ENCODE measurements at regions not wholly inside any gene's neighbourhood (a gene's known extent, or its start where the extent isn't known, plus 50 kb on each side); places are given as distances from the start of the nearest gene placed in this dataset.

DNA sequence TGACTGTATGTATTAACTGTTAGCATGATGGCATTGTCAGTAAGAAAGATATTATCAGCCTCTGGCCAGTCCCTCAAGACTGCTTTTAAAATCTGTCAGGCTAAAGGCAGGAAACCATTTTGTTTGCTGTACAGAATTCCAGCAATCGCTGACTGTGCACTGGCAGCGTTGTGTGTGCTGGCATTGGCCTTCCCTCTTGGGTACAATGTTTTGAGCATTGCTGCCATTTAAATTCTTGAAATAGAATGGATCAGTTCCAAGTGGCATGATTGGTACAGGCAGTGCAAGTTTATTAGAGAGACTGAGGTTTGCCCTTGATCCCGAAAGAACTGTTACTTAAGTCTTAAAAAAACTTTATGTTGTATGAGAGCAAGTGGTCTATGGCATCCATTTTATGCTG is 788.7 kb downstream of the OTOL1 start:
- H3K27me3 ChIP-seq (ENCODE audit: insufficient read depth, low read length), result no peaks in the 10 kb centered on the region
- H3K27ac ChIP-seq (ENCODE audit: low read length), result no peak overlapping the region
- H3K4me1 ChIP-seq (ENCODE audit: insufficient read depth, low read length), result no peaks in the 10 kb centered on the region
- no peak overlapping the region for H3K4me3 ChIP-seq (ENCODE audit: low read length)
- H3K9me3 ChIP-seq (ENCODE audit: insufficient read depth, low read depth, low read length), result peaks cover 4% of the 10 kb centered on the region; the same call in 1 of the 2 replicates
- no peak overlapping the region for H3K9ac ChIP-seq (ENCODE audit: low read depth, low read length)
- H3K36me3 ChIP-seq (ENCODE audit: insufficient read depth, low read depth, low read length), result no peaks in the 10 kb centered on the region

DNA sequence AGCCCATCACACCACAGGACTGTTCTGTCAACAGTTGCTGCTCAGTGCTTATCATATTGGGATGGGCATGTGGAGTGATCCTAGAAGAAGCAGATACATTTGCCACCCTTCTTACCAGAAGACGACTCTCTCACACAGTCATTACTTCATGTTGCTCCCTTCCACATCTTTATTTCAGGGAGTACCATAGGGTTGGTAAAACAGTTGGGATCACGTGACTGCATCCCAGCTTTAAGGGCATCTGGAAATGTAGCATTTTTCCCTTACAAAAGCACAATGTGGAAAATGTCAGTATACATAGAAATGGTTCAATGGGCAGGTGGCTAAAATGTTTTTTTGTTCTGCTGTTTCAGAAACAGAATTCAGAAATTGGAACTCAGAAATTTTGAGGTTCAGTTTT is 791.0 kb downstream of the OTOL1 start:
- Histone ChIP-seq H3K27me3 (ENCODE audit: insufficient read depth, low read length) (no peaks in the 10 kb centered on the region), H3K4me3 (ENCODE audit: low read length) (no peak overlapping the region), H3K9me3 (ENCODE audit: insufficient read depth, low read depth, low read length) (no peaks in the 10 kb centered on the region), H3K4me1 (ENCODE audit: insufficient read depth, low read length) (no peaks in the 10 kb centered on the region), H3K36me3 (ENCODE audit: insufficient read depth, low read depth, low read length) (no peaks in the 10 kb centered on the region), H3K9ac (ENCODE audit: low read depth, low read length) (no peak overlapping the region), H3K27ac (ENCODE audit: low read length) (no peak overlapping the region)

DNA sequence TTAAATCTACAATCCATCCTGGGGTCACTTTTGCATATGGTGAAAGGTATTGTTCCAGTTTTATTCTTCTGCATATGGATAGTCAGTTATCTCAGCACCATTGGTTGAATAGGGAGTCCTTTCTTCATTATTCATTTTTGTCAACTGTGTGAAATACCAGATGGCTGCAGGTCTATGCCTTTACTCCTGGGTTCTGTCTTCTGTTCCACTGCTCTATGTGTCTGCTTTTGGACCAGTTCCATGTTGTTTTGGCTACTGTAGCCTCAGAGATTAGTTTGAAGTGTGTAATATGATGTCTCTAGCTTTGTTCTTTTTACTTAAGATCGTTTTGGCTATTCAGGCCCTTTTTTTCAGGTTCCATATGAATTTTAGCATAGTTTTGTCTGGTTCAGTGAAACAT is 795.8 kb downstream of the OTOL1 start:
- peaks cover 5% of the 10 kb centered on the region; the same call in 1 of the 2 replicates for H3K4me1 ChIP-seq (ENCODE audit: insufficient read depth, low read length)
- no peak overlapping the region for H3K9ac ChIP-seq (ENCODE audit: low read depth, low read length)
- H3K36me3 ChIP-seq (ENCODE audit: insufficient read depth, low read depth, low read length), result no peaks in the 10 kb centered on the region
- no peaks in the 10 kb centered on the region for H3K9me3 ChIP-seq (ENCODE audit: insufficient read depth, low read depth, low read length)
- no peak overlapping the region for H3K4me3 ChIP-seq (ENCODE audit: low read length)
- H3K27me3 ChIP-seq (ENCODE audit: insufficient read depth, low read length), result no peaks in the 10 kb centered on the region
- H3K27ac ChIP-seq (ENCODE audit: low read length), result no peak overlapping the region

DNA sequence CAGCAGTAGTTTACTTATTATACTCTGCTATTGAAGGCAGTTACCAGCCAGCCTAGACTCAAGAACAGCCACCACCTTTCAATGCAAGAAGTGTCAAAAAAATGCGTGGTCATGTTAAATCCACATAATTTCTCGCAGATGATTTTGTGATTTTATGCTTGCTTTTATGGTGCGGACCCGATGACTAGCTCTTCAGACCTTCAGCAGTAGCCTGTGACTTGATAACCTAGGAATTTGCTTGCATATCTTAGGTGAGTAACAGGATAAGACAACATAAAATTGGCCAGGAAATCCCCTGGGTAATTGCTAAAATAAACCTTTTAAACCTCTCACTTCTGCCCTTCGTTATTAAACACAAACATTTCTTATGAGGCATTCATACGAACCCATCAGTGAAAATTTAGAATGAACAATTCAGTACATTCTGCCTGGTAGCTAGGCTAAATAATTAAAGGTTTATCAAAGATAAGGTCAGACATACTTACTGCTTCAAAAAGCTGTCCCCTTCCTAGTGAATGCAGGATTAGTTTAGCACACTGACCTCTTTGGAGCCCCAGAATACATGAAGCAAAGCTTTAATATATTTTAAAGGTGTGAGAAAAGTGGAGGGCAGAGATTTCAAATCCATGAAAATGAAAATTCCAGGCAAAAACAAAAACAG is 798.8 kb downstream of the OTOL1 start:
- Histone ChIP-seq H3K9me3 (ENCODE audit: insufficient read depth, low read depth, low read length) (no peaks in the 10 kb centered on the region), H3K36me3 (ENCODE audit: insufficient read depth, low read depth, low read length) (no peaks in the 10 kb centered on the region), H3K27ac (ENCODE audit: low read length) (no peak overlapping the region), H3K27me3 (ENCODE audit: insufficient read depth, low read length) (no peaks in the 10 kb centered on the region), H3K4me1 (ENCODE audit: insufficient read depth, low read length) (peaks cover 5% of the 10 kb centered on the region; the same call in 1 of the 2 replicates), H3K9ac (ENCODE audit: low read depth, low read length) (no peak overlapping the region), H3K4me3 (ENCODE audit: low read length) (no peak overlapping the region)

DNA sequence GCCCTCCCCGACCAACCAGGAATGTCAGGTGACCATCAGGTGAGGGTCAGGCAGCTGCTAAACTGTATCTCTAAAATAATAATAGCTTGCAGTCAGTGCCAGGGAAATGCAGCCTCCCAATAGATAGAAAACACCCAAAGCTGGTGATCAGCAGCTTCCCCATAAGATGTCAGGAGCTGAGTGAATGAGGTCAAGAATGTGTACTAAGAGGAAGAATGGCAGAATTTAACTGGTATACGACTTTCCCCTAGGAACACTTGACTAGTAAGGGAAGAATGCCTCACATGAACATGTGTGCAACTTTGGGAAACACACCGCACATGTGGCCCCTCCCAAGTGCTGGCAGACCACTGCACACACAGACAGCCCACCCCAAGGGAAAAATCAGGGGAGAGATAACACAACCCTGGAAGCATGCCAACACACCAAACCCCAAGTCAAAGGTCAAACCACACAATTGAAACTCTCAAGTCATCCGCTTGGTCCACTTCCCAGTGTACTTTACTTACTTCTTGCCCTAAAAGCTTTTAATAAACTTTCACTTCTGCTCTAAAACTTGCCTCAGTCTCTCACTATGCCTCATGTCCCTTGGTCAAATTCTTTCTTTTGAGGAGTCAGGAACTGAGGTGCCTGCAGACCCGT is 806.5 kb downstream of the OTOL1 start:
- Histone ChIP-seq H3K9ac (ENCODE audit: low read depth, low read length) (no peak overlapping the region), H3K4me3 (ENCODE audit: low read length) (no peak overlapping the region)

DNA sequence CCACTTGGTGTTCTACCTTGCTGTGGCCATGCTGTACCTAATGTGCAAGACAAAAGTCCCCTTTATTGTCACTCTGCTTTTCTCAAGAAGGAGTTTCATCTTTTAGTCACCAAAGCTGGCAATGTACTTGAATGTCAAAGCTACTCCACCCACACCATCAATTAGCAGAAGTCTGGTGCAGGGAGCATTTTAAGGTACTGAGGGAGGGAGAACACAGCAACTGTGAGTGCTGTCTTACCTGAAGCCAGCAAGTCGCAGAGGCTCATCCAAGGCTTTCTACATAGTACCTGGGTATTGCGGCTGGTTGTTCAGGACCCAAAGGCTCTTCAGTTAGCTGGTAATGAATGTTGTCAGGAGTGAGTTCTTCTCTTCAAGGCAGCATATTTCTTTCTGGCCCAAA is 820.4 kb downstream of the OTOL1 start:
- H3K36me3 ChIP-seq (ENCODE audit: insufficient read depth, low read depth, low read length), result no peaks in the 10 kb centered on the region
- no peaks in the 10 kb centered on the region for H3K4me1 ChIP-seq (ENCODE audit: insufficient read depth, low read length)
- no peak overlapping the region for H3K4me3 ChIP-seq (ENCODE audit: low read length)
- no peak overlapping the region for H3K27ac ChIP-seq (ENCODE audit: low read length)
- H3K9ac ChIP-seq (ENCODE audit: low read depth, low read length), result no peak overlapping the region
- no peaks in the 10 kb centered on the region for H3K27me3 ChIP-seq (ENCODE audit: insufficient read depth, low read length)
- H3K9me3 ChIP-seq (ENCODE audit: insufficient read depth, low read depth, low read length), result no peaks in the 10 kb centered on the region; the same call in none of the 2 replicates

More for the DNA sequence above, 806.5 kb downstream of the OTOL1 start:
- H3K36me3 ChIP-seq (ENCODE audit: insufficient read depth, low read depth, low read length), result no peaks in the 10 kb centered on the region
- H3K27me3 ChIP-seq (ENCODE audit: insufficient read depth, low read length), result no peaks in the 10 kb centered on the region
- H3K27ac ChIP-seq (ENCODE audit: low read length), result no peak overlapping the region
- no peaks in the 10 kb centered on the region for H3K4me1 ChIP-seq (ENCODE audit: insufficient read depth, low read length)
- H3K9me3 ChIP-seq (ENCODE audit: insufficient read depth, low read depth, low read length), result no peaks in the 10 kb centered on the region

DNA sequence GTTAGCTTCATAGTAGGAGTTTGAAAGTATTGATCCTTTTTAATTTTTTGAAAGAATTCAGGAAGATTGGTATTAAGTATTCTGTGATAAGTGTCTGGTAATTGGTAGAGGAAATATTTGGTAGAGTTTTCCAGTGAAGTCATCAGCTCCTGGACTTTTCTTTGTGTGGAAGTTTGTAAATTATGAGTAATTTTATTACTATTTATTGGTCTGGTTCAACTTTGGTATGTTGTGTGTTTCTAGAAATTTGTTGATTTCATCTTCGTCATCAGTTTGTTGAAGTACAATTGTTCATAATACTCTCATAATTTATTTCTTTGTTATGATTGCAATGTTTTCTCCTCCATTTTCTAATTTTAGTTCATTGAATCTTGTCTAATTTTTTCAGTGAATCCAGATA is 832.0 kb downstream of the OTOL1 start:
- Histone ChIP-seq H3K4me1 (ENCODE audit: insufficient read depth, low read length) (no peaks in the 10 kb centered on the region), H3K9ac (ENCODE audit: low read depth, low read length) (no peak overlapping the region), H3K36me3 (ENCODE audit: insufficient read depth, low read depth, low read length) (no peaks in the 10 kb centered on the region), H3K9me3 (ENCODE audit: insufficient read depth, low read depth, low read length) (peaks cover 7% of the 10 kb centered on the region; the same call in 1 of the 2 replicates), H3K27ac (ENCODE audit: low read length) (no peak overlapping the region), H3K4me3 (ENCODE audit: low read length) (no peak overlapping the region), H3K27me3 (ENCODE audit: insufficient read depth, low read length) (no peaks in the 10 kb centered on the region)

DNA sequence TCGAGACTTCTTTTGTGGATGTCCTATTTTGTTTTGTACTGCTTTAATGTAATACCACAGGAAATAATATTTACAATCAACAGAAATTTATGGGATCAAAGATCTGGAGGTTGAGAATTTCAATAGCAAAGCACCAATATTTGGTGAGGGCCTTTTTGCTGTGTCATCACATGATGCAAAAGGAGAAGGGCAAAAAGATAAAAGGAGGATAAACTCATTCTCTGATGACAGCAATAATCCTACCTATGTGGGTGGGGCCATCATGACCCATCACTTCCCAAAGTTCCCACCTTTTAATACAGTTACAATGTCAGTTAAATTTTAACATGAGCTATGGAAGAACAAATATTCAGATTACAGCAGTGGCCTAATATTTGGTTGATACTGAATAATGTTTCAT is 832.9 kb downstream of the OTOL1 start:
- H3K36me3 ChIP-seq (ENCODE audit: insufficient read depth, low read depth, low read length), result no peaks in the 10 kb centered on the region
- H3K27me3 ChIP-seq (ENCODE audit: insufficient read depth, low read length), result no peaks in the 10 kb centered on the region
- H3K4me3 ChIP-seq (ENCODE audit: low read length), result no peak overlapping the region
- no peak overlapping the region for H3K9ac ChIP-seq (ENCODE audit: low read depth, low read length)
- no peaks in the 10 kb centered on the region for H3K4me1 ChIP-seq (ENCODE audit: insufficient read depth, low read length)
- H3K27ac ChIP-seq (ENCODE audit: low read length), result no peak overlapping the region
- peaks cover 15% of the 10 kb centered on the region for H3K9me3 ChIP-seq (ENCODE audit: insufficient read depth, low read depth, low read length)

DNA sequence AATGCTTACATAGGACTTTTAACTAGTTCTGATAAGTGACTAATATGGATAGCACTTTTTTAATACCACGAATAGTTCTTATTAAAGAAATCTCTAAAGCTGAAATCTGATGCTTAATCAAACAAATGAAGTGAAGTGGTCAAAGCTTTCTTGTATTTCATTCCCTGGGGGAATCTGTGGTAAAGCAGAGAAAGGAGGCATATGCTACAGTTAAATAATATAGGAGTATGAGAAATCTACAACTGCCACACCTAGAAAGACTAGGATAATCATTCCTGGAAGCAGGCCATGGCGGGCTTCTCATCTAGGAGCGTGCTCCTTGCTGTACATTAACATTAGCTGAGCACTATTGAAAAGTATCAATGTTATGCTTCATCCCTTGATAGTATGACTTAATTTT is 835.7 kb downstream of the OTOL1 start:
- H3K4me3 ChIP-seq (ENCODE audit: low read length), result no peak overlapping the region
- no peaks in the 10 kb centered on the region for H3K27me3 ChIP-seq (ENCODE audit: insufficient read depth, low read length)
- H3K27ac ChIP-seq (ENCODE audit: low read length), result no peak overlapping the region
- H3K4me1 ChIP-seq (ENCODE audit: insufficient read depth, low read length), result no peaks in the 10 kb centered on the region
- H3K9ac ChIP-seq (ENCODE audit: low read depth, low read length), result no peak overlapping the region
- H3K9me3 ChIP-seq (ENCODE audit: insufficient read depth, low read depth, low read length), result peaks cover 27% of the 10 kb centered on the region
- H3K36me3 ChIP-seq (ENCODE audit: insufficient read depth, low read depth, low read length), result no peaks in the 10 kb centered on the region

DNA sequence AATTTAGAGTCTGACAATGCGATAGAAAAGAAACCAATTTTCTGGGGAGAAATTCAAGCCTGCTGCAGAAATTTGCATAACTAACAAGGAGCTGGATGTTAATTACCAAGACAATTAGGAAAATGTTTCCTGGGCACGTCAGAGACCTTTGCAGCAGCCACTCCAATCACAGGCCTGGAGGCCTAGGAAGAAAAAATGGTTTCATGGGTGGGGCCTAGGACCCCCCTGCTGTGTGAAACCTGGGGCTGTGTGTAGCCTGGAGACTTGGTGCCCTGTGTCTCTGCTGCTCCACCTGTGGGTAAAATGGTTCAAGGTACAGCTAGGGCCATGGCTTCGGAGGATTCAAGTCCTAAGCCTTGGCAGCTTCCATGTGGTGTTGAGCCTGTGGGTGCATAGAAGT is 837.9 kb downstream of the OTOL1 start:
- Histone ChIP-seq H3K9me3 (ENCODE audit: insufficient read depth, low read depth, low read length) (peaks cover 27% of the 10 kb centered on the region), H3K36me3 (ENCODE audit: insufficient read depth, low read depth, low read length) (no peaks in the 10 kb centered on the region), H3K4me1 (ENCODE audit: insufficient read depth, low read length) (no peaks in the 10 kb centered on the region), H3K27me3 (ENCODE audit: insufficient read depth, low read length) (no peaks in the 10 kb centered on the region), H3K27ac (ENCODE audit: low read length) (no peak overlapping the region), H3K9ac (ENCODE audit: low read depth, low read length) (no peak overlapping the region), H3K4me3 (ENCODE audit: low read length) (no peak overlapping the region)

DNA sequence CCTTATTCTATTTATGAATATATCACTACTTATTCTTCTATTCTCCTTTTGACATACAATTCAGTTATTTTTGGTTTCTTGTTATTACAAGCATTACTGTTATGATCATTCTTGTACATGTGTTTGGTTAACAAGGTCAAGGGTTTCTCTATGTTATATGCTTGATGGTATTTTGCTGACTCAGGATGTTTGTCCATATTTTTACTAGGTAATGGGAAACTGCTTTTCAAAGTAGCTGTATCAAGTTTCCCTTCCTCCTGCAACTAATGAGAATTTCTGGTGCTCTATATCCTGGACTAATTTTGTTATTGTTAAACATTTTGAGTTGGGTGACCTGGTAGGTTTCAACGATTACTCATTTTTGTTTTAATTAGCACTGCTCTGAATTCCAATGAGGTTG is 841.0 kb downstream of the OTOL1 start:
- Histone ChIP-seq H3K9me3 (ENCODE audit: insufficient read depth, low read depth, low read length) (peaks cover 25% of the 10 kb centered on the region), H3K27me3 (ENCODE audit: insufficient read depth, low read length) (no peaks in the 10 kb centered on the region), H3K27ac (ENCODE audit: low read length) (no peak overlapping the region), H3K4me3 (ENCODE audit: low read length) (no peak overlapping the region), H3K4me1 (ENCODE audit: insufficient read depth, low read length) (no peaks in the 10 kb centered on the region), H3K36me3 (ENCODE audit: insufficient read depth, low read depth, low read length) (no peaks in the 10 kb centered on the region), H3K9ac (ENCODE audit: low read depth, low read length) (no peak overlapping the region)

DNA sequence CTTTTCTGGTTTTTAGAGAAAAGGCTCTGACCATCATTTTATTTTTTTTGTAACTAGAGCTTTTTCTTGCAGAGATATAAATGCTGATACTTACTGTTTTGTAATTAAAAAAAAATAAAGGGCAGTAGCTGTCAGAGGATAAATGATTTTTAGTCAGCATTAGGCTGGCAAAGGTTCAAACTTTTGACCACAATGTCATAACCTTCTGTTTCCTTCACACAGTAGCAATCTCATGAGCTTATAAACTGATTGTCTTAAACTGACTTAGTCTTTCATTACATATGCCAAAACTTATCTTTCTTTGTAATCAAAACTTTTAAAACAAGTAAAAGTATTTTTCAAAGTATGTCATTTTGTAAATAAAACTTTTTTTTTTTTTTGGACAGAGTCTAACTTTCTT is 841.9 kb downstream of the OTOL1 start:
- Histone ChIP-seq H3K4me3 (ENCODE audit: low read length) (no peak overlapping the region), H3K9ac (ENCODE audit: low read depth, low read length) (no peak overlapping the region), H3K27ac (ENCODE audit: low read length) (no peak overlapping the region), H3K27me3 (ENCODE audit: insufficient read depth, low read length) (no peaks in the 10 kb centered on the region), H3K4me1 (ENCODE audit: insufficient read depth, low read length) (no peaks in the 10 kb centered on the region), H3K36me3 (ENCODE audit: insufficient read depth, low read depth, low read length) (no peaks in the 10 kb centered on the region), H3K9me3 (ENCODE audit: insufficient read depth, low read depth, low read length) (peaks cover 20% of the 10 kb centered on the region)
